Sigmoid colon (tissue), 4 donors: ENCODE measurements at regions not wholly inside any gene's neighbourhood (a gene's known extent, or its start where the extent isn't known, plus 50 kb on each side); places are given as distances from the start of the nearest gene placed in this dataset.

Source experiments
- POLR2A ChIP-seq, 2 donors: fragments of 450-650 bp; IDR thresholded peaks; one replicate each; pipeline ENCODE4 v1.6.1; 2016; ENCODE audit warnings: antibody characterized with exemption in 2 of 2, mild to moderate bottlenecking in 2 of 2, moderate library complexity in 2 of 2
- POLR2AphosphoS5 ChIP-seq, 4 donors: sonication (generic); formaldehyde crosslinking; IDR thresholded peaks; one replicate each; pipeline ENCODE4 v1.6.1; 2017; ENCODE audit warnings: antibody characterized with exemption in 4 of 4
- TF ChIP-seq, protein P1 (sequence below), 4 experiments: fragments of 450-650 bp in 3 of 4; fragments of 200-600 bp in 1 of 4; IDR thresholded peaks; one replicate each; pipeline ENCODE4 v1.5.1; 2016 to 2019; ENCODE audit warnings: antibody characterized with exemption in 4 of 4, mild to moderate bottlenecking in 3 of 4, moderate library complexity in 2 of 4

DNA sequence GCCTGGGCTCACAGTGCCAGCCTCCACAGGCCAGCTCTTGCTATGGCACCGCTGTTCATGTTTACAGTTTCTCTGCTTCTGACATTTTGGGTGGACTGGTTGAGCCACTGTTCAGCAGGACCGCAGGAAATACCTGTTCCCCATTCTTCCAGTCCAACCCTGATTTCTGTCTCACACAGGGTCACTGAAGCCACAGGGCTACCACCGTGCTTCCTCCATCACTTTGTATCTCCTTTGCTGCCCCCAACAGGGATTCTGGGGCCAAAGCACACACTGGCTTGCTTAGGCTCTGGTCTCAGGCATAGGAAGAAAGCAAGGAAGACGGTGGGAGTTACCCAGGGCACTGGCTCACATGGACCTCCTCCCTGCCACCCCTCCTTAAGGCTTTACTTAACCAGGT, 164.5 kb downstream of the UNC5CL start:
- TF ChIP-seq POLR2AphosphoS5 (IDR thresholded peaks at IDR 0.05) (no peak), POLR2A (IDR thresholded peaks at IDR 0.05) (no peak)
- TF ChIP-seq, protein P1, sequence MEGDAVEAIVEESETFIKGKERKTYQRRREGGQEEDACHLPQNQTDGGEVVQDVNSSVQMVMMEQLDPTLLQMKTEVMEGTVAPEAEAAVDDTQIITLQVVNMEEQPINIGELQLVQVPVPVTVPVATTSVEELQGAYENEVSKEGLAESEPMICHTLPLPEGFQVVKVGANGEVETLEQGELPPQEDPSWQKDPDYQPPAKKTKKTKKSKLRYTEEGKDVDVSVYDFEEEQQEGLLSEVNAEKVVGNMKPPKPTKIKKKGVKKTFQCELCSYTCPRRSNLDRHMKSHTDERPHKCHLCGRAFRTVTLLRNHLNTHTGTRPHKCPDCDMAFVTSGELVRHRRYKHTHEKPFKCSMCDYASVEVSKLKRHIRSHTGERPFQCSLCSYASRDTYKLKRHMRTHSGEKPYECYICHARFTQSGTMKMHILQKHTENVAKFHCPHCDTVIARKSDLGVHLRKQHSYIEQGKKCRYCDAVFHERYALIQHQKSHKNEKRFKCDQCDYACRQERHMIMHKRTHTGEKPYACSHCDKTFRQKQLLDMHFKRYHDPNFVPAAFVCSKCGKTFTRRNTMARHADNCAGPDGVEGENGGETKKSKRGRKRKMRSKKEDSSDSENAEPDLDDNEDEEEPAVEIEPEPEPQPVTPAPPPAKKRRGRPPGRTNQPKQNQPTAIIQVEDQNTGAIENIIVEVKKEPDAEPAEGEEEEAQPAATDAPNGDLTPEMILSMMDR (IDR thresholded peaks at IDR 0.05): no peak
